GM12878 (cell line): ENCODE measurements at regions not wholly inside any gene's neighbourhood (a gene's known extent, or its start where the extent isn't known, plus 50 kb on each side); places are given as distances from the start of the nearest gene placed in this dataset.

Source experiments
- CUX1 ChIP-seq: IDR thresholded peaks from 2 replicates; pipeline ENCODE4 v1.6.1; 2012; ENCODE audit warnings: improper control_type of control experiment, low read depth, low read length; ENCODE audit not compliant: insufficient replicate concordance
- E4F1 ChIP-seq: fragments of 450-650 bp; IDR thresholded peaks from 2 replicates; pipeline ENCODE4 v1.6.1; 2018; ENCODE audit warnings: borderline replicate concordance, mild to moderate bottlenecking; ENCODE audit not compliant: partially characterized antibody
- RELA ChIP-seq: fragments of 450-650 bp; IDR thresholded peaks from 2 replicates; pipeline ENCODE4 v1.8.0; 2014; ENCODE audit warnings: borderline replicate concordance; ENCODE audit not compliant: partially characterized antibody
- SPI1 ChIP-seq: IDR thresholded peaks from 2 replicates; pipeline ENCODE4 v1.6.1; 2011; ENCODE audit warnings: low read depth, mild to moderate bottlenecking, low read length, moderate library complexity, borderline replicate concordance; ENCODE audit not compliant: insufficient read depth

- no peak for TF ChIP-seq CUX1
- no peak for TF ChIP-seq E4F1
- TF ChIP-seq RELA: no peak
- TF ChIP-seq SPI1: no peak
These were observed 68.2 kb upstream of the ARRDC4 start (continued) for GRCh38 chr15:97892167-97892938.
